ENCODE measurements at regions not wholly inside any gene's neighbourhood (a gene's known extent, or its start where the extent isn't known, plus 50 kb on each side); places are given as distances from the start of the nearest gene placed in this dataset.

DNA sequence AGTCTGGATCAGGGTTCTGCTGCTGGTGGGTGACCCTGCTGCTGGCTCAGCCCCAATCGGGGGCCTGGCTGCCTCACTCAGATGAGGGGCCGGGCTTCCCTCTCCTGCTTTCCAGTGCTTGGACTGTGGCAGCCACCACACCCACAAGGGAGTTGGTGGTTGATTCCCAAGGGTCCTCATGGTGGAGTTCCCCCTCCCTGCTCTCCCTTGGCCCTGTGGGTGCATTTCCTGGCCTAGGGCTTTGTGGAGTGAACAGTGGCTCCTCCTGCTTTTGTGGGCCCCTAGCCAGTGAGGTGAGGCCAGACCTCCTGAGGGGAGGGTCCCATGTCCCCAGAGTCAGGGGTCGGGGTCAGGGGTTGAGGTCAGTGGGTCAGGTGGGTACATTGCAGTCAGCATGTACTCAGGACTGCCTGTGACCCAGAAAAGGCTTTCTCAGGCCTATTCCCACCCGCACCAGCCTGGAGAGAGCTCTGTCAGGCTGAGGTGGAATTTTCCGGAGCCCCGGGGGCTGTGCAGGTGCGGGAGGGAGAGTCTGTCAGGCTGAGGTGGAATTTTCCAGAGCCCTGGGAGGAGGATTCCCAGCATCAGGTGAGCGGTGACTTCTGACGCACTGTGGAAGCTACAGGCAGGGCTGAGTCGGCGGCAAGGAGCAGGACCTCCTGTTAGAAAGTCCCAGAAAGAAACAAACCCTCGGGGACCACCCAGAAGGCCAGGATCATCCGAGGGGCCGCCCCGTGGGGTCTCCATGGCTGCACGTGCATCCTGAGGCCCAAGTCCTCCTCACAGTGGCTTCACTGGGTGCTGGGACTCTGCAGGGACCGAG is 94.4 kb upstream of the INSIG1 start:
- DNase-seq, result no peak

DNA sequence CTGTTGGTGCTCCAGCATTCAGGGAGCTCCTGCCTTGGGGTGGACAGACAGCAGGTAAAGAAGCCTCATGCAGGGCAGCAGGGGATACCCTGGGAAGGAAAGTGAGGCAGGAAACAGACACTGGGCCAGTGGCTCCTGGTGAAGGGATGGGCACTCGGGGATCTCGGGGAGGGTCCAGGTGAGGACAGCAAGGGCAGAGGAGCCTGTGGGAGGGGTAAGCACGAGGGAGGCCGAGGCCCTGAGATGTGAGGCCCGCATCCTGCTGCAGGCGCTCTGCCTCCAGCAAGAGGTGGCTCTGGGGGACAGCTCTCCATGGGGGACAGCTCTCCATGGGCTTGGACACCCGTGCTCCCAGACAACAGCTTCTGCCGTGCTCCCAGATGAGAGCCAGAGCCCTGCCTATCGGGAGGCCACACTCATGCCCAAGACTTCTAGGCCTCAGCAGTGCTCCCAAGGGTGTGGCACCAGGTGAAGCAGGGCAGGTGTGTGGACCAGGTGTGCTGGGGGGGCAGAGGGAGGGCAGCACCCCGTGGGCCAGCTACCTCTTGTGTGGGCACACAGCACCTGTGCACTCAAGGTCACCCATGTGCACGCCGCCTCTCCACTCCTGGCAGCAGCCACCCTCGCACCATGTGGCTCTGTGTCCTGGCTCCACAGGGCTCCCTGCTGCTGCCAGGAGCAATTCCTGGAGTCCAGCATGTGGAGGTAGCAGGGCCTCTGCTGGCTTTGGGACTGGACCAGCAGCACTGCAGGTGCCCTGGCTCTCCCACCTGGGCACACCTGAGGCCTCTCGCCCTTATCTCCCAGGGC is 93.6 kb upstream of the INSIG1 start:
- DNase-seq, result no peak

DNA sequence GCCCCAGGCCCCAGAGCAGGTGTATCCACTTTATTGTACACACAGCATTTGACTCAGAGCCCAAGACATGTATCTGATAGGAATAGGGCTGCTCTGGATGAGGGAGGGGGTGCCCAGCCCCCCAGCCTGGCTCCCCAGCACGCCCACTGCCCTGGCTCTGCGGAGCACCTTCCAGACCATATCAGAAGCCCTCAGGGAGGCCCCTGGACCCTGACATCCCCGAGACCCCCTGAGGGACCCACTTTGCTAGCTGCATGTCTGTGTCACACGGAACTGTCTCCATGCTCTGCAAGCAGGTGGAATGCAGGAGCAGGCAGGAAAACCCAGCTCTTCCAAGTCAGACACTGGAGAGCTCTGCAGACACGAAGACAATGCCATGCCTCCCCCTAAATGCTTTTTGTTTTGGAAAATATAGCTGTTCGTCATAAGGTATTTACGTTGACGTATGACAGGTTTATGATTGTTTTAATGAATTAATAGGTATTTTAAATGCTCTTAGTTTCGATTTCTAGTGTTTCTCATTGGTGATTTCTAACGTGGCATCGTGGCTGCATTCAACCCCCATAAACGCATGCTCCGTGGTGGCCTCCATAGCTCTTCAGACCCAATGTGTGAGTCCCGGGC is 92.8 kb upstream of the INSIG1 start:
- peak; percentile 46 for DNase-seq

DNA sequence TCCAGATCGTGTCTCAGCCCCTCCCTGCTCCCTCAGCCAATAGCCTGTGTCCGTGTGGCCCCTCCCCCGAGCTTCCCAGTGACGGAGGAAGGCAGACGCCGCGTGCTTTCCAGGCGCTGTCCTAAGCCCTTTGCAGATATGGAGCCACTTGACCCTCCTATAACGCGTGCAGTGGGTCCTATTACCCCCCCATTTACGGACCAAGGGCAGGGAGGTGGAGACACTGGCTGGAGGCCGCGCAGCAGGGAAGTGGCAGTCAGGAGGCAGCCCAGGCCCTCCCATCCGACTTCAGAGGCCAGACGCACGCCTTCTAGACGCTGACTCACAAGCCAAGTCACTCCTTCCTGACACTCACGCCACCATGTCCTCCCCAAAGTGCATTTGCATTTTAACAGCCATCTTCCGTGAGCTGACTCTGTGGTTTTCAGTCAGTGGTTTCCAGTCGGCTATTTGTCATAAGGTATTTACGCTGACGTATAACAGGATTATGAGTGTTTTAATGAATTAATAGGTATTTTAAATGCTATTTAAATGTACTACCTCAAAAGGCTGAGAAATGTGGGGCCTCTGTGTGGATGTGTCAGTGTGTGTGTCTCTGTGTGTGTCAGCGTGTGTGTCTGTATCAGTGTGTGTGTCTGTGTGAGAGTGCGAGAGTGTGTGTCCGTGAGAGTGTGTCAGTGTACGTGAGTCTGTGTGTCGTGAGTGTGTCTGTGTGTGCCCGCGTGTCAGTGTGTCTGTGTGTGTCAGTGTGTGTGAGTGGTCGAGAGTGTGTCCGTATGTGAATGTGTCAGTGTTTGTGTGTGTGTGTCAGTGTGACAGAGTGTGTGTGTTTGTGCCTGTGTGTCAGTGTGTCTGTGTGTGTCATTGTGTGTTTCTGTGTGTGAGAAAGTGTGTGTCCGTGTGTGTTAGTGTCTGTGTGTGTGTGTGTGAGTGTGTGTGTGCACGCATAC is 92.0 kb upstream of the INSIG1 start:
- DNase-seq, result peak; percentile 97

DNA sequence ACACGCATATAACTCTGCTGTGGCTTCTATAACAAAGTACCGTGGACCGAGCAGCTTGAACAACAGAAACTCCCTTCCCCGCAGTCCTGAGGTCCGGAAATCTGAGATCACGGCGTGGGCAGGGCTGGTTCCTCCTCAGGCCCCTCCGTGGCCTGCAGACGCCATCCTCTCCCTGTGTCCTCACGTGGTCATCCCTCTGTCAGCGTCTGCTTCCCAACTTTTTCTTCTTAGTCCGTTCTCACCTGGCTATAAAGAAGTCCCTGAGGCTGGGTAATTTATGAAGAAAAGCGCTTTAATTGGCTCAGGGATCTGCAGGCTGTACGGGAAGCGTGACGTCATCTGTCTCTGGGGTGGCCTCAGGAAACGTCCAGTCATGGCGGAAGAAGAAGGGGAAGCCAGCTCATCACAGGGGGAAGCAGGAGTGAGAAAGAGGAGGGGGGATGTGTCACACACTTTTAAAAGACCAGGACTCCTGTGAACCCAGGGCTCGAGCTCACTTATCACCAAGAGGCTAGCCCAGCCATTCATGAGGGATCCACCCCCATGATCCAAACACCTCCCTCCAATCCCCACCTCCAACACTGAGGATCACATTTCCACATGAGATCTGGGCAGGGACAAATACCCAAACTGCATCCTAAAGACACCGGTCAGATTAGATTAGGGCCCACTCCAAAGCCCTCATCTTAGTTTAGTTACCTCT is 91.2 kb upstream of the INSIG1 start:
- peak; percentile 60 for DNase-seq

DNA sequence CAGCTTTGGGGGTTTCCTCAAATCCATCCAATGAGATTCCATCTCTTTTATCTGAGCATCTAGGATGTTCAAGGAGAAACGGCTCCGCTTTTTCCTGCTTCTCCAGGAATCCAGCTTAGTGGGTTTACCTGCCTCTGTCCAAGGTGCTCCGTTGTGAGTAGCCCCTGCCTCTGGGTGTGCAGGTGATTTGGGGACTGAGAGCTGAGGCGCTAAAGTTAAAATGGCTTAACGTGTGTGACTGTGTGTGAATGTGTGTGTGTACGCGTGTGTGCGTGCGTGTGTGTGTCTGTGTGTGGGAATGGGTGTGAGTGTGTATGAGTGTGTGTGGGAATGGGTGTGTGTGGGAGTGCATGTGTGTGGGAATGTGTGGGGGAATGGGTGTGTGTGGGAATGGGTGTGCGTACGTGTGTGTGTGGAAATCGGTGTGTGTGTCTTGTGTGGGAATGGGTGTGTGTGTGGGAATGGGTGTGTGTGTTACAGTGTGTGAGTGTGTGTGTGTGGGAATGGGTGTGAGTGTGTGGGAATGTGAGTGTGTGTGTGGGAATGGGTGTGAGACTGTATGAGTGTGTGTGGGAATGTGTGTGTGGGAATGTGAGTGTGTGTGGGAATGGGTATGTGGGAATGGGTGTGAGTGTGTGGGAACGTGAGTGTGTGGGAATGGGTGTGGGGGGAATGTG is 90.2 kb upstream of the INSIG1 start:
- no peak for DNase-seq

DNA sequence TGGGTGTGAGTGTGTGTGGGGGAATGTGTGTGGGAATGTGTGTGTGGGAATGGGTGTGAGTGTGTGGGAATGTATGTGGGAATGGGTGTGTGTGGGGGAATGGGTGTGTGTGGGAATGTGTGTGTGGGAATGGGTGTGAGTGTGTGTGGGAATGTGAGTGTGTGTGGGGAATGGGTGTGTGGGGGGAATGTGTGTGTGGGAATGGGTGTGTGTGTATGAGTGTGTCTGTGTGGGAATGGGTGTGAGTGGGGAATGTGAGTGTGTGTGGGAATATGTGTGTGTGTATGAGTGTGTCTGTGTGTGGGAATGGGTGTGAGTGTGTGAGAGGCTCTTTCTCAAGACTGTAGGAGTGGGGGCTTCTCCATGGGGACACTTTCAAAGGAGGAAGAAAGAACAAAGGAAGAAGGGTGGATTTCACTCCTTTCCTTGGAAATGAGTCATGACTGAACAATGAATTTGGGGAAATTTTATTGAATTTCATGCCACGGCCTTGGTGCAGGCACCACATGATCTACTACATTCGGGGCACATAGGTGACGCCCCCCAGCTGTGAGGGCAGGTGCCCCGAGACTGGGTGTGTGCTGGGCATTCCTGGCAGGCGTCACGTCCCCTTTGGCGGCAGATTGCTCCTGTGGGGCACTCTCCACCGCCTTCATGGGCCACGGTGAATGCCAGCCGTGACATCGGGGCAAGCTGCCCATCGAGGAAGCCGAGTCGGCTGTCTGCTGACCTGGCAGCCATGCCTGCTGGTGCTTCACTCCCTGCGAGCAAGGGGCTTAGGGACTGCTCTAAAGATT is 88.8 kb upstream of the INSIG1 start:
- DNase-seq, result no peak

DNA sequence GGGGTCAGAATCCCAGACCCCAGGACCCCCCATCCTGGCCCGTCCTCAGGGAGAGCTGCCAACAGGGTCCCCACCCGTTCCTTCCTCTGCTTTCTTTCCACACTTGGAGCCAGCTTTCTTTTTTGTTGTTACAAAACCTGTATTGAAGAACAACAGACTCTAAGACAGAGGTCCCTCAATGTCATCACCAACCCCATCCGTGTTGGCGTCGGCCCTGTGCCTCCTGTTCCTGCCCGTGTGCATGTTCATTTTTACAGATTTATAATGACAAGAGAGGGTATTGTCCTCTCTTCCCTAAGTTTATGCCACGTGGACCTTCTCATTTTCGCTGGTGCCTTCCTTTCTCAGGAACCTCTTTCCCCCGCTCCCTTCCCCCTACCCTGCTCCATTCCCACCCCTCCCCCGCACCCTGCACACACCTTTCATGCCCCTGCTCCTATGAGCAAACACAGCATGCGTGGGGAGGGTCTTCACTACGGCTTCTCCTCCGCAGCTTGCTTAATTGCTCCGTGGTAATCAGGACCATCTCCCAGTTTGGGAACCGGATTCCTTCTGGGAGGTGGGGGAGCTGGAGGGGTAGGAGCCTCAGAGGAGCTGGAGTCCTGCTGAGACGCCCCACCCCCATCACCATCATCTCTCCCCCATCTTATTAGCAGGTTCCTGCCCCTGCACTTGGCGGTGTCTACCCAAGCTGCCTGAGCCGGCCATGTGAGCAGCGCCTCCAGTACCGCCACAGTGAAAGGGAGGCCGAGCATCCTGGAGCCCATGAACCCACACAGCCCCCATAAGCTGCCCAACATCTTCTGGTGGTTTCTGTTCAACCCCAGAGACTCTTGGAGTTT is 88.0 kb upstream of the INSIG1 start:
- DNase-seq, result no peak

DNA sequence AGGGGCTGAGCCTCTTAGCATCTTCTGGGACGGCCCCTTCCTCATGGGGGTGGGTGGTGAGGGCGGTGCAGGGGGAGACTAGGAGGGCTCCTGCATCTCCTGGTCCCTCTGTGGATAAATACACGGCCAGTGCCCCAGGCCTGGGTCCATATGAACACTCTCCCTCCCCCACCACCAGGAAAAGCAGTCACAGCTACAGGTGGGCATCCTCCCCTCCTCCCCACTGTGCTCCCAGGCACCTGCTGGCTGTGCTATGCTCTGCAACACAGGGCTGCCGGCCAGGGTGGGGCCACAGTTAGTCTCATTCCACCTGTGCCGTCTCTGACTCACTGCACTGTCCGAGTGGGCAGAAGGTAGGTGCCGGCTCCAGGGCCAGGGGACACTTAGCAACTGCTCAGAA is 87.3 kb upstream of the INSIG1 start:
- no peak for DNase-seq

DNA sequence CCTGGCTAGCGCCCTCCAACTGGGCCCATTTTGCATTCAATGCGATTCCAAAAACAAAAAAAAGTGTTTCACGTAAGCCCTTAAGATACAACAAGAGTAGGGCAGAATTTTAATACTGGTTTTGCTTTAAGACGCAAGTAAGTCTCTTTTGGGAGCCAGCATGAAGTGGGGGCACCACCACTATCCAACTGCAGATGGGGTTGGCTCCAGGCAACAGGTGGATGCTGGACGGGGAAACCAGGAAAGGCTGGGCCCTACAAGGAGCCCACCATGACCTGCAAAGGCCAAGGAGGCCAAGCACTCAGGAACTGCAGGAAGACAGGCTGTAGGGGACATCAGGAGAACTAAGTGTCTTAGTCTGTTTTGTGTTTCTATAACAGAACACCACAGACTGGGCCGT is 86.5 kb upstream of the INSIG1 start:
- no peak for DNase-seq

DNA sequence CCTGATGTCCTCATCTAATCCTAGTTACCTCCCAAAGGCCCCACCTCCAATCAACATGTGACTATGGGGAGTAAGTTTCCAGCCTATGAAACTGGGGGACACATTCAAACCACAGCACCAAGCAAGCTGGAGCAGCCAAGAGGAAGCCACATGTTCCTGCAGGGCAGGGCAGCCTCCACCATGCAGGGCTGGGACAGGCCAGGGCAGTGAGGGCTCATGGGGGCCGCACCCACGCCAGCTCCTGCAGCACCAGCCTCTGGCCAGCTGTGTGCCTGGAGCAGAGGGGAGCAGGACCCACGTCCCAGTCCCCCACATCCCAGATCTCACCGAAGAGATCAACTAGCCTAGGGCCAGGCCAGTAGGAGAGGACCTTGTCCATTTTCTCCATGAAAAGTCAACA is 85.9 kb upstream of the INSIG1 start:
- DNase-seq, result no peak

DNA sequence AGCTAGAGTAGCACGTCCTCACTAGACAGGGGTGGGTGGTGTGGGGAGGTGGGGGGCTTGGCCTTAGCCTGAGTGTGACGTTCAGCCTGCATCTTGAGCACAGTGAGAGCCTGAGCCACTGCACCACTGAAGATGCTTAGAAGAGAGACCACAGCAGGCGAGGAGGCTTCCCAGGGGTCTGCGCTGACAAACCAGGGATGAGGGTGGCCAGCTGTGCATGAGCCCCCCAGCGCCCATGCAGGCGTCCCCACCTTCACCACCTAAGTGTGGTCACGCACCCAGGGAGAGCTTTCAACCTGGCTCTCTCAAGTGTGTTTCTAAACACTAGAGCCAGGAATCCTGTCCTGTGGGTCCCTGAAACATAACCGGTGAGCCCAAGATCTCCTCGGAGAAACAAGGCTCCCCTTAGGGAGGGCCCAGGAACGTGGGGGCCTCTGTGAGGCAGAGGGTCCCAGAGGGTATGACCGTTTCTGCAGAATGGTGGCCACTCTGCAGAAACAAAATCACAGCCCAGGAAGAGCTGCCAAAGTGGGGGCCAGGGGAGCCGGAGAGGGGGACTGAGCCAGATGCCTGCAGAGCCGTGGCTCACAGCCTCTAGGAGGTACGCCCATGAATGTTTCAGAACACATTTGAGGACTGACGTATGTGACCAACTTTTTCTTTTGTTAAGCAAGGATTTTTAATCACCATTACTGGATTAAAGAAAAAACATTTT is 85.2 kb upstream of the INSIG1 start:
- no peak for DNase-seq

DNA sequence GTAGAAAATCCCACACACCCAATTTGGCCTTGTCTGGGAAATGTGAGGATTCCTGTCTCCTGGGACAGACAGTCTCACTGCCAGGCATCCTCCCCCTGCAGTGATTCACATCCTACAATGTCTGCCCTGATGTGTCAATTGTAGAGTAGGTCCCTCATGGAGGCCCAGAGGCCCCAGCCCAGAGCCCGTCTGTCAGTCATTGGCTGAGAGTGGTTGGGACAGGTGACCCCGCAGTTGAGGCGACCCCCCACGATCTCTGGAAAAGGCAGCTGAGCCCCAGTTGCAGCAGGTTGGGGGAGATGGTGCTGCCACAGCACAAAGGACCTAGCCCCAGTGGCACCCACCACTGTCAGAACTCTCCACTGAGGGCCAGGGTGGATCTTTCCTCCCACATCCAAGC is 84.3 kb upstream of the INSIG1 start:
- DNase-seq, result peak; percentile 5

DNA sequence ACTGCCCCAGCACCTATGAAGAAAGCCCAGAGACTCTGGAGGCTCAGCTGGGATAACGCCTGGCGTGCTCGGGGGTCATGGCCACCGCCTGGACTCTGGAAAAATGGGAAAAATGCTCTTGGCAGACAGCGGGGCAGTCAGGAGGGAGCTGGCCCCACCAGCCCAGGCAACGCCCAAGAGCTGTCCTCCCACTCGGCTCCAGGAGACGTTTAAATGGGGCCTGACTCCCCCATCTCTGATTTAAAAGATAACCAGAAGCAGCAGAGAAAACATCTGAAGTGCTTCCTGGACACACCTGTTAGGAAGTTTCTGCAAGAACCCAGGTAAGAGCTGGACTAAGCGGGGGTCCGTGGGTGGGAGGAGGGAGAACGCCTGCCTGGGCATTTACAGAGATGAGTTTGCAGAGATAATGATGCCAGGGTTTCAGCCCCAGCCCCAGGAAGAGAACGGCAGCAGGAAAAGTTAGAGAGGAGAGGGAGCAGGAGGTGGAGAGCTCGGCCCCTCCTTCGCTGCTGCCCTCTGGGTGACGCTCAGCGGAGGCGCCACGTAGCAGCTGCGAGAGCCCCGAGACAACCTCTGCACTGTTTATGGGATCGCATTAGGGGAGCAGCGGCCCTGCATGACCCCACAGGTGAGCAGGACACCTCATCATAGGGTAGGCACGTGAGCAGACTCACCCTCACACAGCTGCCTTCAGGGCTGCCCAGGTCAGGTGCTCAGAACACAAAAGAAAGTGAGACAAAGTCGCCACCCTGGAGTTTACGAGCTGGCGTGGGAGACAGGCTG is 83.5 kb upstream of the INSIG1 start:
- peak; percentile 50 for DNase-seq

DNA sequence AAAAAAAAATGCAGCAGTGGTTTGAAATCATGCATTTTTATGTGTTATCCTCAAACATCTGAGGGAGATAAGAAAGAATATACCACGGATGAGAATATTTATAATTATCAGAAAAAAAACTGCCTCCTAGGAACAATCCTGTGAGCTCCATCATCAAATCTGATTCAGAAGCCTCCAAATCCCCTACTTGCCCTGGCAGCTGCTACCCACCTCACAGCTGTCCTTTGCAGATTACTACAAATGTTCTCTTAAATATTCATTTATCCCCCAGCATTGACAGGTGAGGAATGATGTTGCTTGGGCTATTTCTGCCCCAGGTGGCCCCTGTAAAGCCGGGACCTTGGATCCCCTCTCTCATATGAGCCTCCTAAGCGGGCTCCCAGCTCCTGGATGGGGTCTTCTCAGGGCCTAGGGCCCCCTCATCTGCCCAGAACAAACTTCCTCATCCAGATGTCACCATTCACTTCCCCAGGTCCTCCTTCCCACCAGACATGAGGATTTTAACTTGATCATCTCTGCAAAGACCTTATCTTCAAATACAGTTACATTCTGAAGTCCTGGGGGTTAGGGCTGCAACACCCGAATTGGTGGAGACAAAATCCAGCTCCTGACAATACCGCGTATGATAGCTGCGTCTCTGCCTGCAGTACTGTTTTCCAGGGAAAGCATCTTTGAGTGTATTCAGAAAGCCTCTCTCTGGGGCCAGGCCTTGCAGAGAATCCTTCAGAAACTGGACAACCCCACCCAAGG is 81.9 kb upstream of the INSIG1 start:
- no peak for DNase-seq

DNA sequence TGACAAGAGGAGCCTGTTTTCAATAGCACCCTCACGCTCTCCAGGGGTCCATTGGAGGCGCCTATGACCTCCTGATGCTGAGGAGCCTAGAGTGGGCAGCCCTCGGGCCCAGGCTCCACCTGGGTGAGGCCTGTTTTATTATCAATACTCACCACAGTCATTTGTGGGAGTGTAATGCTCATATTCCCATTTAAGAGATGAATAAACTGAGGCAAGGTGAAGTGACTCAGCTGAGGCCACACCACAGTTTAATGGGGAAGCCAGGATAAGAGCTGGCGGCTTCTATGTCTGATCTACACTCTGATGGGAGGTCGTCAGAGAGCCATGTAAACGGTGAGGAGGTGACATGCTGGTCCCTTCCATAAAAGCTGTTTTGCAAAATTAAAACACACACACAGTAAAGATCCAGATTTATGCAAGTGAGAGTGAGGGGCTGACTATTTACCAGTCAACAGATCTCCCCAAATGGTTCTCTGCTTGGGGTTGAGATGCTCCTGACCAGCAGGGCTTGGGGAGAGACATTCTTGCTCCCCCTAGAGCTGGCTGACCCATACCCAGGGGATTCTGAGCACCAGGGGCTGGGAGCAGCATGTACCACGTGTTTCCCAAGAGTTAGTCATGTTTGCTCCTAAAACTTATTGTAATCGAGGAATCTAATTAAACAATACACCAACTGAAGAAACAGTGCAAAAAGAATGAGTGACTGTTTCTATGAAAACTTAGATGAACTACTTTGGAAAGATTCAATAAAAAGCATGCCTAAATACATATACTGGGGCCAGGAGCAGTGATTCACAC is 81.0 kb upstream of the INSIG1 start:
- DNase-seq, result no peak

All from kidney glomerular epithelial cell (primary cell).